MM.1S (cell line): ENCODE measurements at regions not wholly inside any gene's neighbourhood (a gene's known extent, or its start where the extent isn't known, plus 50 kb on each side); places are given as distances from the start of the nearest gene placed in this dataset.

Experiments used
- CTCF ChIP-seq: fragments of 300-600 bp; sonication (generic); IDR thresholded peaks from 2 replicates; pipeline ENCODE4 v1.5.1; 2016; ENCODE audit warnings: antibody characterized with exemption, low read length, mixed read lengths
- EZH2 ChIP-seq: fragments of 300-600 bp; sonication (generic); optimal IDR thresholded peaks from 2 replicates; pipeline ENCODE3; 2017; ENCODE audit warnings: low read depth, mild to moderate bottlenecking, antibody characterized with exemption, low read length, mixed read lengths

DNA sequence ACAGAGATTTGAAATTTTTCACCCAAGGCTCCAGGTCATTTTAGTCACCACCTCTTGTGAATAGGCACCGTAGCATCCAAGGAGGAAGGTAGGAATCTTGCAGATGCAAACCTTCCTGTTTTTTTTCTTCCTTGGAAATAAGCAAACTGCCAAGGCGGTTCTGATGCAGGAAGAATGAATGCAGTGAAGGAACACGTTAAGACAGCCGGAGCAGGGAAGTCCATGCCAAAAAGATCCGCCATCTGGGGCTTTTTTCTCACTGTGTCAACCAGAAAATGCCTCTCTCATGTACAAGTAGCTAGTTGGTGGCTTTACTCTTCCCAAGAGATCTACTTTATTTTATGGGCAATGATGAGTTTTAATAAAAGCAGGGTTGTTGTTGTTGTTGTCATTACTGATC, 142.4 kb downstream of the ZIC5 start:
- TF ChIP-seq CTCF (no peak), EZH2 (no peak)
